Astrocyte of the spinal cord (primary cell): ENCODE measurements at regions not wholly inside any gene's neighbourhood (a gene's known extent, or its start where the extent isn't known, plus 50 kb on each side); places are given as distances from the start of the nearest gene placed in this dataset.
"Not testable (repeated sequence)": the region's sequence is repeated elsewhere in the genome, so short reads cannot be mapped to it uniquely, and the experiment has no call there.

Experiments used
- DNase-seq: peaks from one replicate; pipeline ENCODE4 v3.0.0; 2011; ENCODE audit warnings: low read depth, low spot score
- H3K4me3 ChIP-seq: 2 replicates; pipeline ENCODE4 v1.5.1; 2011; ENCODE audit warnings: low read depth, mild to moderate bottlenecking, low read length, moderate library complexity
- in situ Hi-C: cut with HindIII; loops from 2 replicates; pipeline ENCODE4 v1.10.0; 2017; ENCODE audit warnings: low sequenced_read_pairs
- TF ChIP-seq, protein P1 (sequence below): IDR thresholded peaks from 2 replicates; pipeline ENCODE4 v1.5.1; 2012; ENCODE audit warnings: low read depth, mild to moderate bottlenecking, low read length, inconsistent platforms

DNA sequence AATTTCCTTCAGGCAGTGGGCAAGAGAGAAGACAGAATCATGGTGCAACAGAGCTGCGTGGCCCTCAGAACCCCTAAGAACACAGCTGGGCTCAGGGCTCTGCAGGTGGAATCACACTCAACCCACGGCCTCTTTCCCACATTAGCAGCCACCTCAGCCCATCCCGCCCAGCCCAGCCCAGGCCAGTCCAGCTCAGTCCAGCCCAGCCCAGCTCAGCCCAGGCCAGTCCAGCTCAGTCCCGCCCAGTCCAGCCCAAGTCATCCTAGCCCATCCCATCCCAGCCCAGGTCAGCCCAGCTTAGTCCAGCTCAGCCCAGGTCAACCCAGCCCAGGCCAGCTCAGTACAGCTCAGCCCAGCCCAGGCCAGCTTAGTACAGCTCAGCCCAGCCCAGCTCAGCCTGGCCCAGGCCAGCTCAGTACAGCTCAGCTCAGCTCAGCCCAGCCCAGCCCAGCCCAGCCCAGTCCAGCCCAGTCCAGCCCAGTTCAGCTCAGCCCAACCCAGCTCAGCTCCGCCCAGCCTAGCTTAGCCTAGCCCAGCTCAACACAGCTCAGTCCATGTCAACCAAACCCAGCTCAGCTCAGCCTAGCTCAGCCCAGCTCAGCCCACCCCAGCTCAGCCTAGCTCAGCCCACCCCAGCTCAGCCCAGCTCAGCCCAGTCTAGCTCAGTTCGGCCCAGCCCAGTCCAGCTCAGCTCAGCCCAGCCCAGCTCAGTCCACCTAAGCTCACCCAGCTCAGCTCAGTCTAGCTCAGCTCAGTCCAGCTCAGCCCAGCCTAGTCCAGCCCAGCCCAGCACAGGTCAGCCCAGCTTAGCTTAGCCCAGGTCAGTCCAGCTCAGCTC, 183.1 kb downstream of the TMEM121 start:
- no peak overlapping the region for H3K4me3 ChIP-seq
- in situ Hi-C loops = no loop called here
- no peak for DNase-seq
- TF ChIP-seq, protein P1, sequence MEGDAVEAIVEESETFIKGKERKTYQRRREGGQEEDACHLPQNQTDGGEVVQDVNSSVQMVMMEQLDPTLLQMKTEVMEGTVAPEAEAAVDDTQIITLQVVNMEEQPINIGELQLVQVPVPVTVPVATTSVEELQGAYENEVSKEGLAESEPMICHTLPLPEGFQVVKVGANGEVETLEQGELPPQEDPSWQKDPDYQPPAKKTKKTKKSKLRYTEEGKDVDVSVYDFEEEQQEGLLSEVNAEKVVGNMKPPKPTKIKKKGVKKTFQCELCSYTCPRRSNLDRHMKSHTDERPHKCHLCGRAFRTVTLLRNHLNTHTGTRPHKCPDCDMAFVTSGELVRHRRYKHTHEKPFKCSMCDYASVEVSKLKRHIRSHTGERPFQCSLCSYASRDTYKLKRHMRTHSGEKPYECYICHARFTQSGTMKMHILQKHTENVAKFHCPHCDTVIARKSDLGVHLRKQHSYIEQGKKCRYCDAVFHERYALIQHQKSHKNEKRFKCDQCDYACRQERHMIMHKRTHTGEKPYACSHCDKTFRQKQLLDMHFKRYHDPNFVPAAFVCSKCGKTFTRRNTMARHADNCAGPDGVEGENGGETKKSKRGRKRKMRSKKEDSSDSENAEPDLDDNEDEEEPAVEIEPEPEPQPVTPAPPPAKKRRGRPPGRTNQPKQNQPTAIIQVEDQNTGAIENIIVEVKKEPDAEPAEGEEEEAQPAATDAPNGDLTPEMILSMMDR = no peak

- in situ Hi-C loops = no loop called here
- H3K4me3 ChIP-seq = no peak overlapping the region
- no peak for DNase-seq
- TF ChIP-seq, protein P1 = no peak
Measured at GRCh38 chr14:105710119-105711043, 184.0 kb downstream of the TMEM121 start.

- DNase-seq = no peak
- H3K4me3 ChIP-seq = no peak overlapping the region
- in situ Hi-C loops = no loop called here
- TF ChIP-seq, protein P1 = no peak
Measured at GRCh38 chr14:105711044-105711620, 184.7 kb downstream of the TMEM121 start.

DNA sequence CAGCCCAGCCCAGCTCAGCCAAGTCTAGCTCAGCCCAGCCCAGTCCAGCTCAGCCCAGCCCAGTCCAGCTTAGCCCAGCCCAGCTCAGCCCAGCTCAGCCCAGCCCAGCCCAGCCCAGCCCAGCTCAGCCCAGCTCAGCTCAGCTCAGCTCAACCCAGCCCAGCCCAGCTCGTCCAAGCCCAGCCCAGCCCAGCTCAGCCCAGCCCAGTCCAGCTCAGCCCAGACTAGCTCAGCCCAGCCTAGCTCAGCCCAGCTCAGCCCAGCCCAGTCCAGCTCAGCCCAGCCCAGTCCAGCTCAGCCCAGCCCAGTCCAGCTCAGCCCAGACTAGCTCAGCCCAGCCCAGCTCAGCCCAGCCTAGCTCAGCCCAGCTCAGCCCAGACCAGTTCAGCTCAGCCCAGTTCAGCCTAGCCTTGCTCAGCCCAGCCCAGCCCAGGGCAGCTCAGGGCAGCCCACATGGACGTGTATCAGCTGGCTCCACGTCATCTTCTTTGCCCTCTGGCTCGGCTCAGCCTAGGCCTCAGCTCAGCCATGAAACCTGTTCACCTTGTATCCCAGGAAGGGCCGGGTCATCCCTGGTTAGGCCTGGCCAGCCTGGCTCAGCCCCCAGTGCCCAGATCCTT, 185.6 kb downstream of the TMEM121 start:
- no peak overlapping the region for H3K4me3 ChIP-seq
- TF ChIP-seq, protein P1 = no peak
- in situ Hi-C loops = no loop called here
- DNase-seq = no peak

DNA sequence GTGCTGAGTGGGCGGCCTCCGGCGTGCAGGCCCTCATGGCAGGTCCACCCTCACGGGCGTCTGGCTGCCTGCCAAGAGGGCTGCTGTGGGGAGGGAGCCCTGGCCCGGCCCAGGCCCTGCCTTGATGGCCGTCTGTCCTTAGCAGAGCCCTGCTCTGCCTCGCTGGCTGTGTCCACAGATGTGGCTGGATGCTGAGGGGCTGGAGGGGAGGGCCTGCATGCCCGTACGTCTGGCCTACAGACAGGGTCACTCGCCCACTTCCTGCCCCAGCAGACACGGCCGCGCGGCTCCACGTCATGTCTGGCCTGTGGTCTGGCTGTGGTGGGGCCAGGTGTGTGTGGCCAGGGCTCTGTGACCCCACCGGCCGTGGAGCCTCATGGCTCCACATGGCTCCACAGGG, 186.3 kb downstream of the TMEM121 start:
- DNase-seq, H3K4me3 ChIP-seq, in situ Hi-C loops: not testable (repeated sequence)

DNA sequence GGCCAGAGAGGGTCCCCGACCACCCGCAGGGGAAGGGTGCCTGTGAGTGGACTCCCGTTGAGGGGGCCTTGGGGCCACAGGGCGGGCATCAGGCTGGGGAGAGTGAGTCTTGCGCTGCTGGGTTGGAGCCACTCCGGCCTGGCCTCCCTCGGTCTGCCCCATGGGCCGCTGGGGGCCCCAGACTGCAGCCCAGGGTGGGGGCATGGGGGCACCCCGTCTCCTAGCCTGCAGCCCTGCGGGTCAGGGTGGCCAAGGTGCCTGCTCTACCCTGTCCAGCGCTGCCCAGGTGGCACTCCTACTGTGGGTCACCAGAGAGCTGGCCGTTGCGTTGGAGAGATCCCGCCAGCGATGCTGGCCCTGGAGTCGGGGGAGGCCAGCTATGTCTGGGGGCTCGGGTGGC, 186.8 kb downstream of the TMEM121 start:
- H3K4me3 ChIP-seq, in situ Hi-C loops, DNase-seq: not testable (repeated sequence)

DNA sequence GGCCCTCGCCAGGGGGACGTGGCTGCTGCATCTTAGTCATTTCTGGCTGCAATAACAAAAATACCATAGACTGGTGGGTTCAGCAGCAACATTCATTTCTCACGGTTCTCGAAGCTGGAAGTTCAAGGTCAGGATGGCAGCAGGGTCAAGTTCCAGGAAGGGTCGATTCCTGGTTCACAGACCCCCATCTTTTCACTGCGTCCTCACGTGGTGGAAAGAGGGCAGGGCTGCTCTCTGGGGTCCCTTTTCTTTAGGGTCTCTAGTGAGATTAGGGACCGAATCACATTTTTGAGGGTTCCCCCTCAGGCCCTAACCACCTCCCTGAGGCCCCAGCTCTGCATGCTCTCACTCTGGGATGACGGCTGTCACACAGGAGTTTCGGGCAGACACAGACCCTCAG, 187.5 kb downstream of the TMEM121 start:
- H3K4me3 ChIP-seq, in situ Hi-C loops, DNase-seq: not testable (repeated sequence)

- in situ Hi-C loops, DNase-seq, H3K4me3 ChIP-seq: not testable (repeated sequence)
Measured at GRCh38 chr14:105718787-105719186, 192.4 kb downstream of the TMEM121 start.

- DNase-seq, in situ Hi-C loops, H3K4me3 ChIP-seq: not testable (repeated sequence)
Measured at GRCh38 chr14:105720106-105720505, 193.7 kb downstream of the TMEM121 start.

DNA sequence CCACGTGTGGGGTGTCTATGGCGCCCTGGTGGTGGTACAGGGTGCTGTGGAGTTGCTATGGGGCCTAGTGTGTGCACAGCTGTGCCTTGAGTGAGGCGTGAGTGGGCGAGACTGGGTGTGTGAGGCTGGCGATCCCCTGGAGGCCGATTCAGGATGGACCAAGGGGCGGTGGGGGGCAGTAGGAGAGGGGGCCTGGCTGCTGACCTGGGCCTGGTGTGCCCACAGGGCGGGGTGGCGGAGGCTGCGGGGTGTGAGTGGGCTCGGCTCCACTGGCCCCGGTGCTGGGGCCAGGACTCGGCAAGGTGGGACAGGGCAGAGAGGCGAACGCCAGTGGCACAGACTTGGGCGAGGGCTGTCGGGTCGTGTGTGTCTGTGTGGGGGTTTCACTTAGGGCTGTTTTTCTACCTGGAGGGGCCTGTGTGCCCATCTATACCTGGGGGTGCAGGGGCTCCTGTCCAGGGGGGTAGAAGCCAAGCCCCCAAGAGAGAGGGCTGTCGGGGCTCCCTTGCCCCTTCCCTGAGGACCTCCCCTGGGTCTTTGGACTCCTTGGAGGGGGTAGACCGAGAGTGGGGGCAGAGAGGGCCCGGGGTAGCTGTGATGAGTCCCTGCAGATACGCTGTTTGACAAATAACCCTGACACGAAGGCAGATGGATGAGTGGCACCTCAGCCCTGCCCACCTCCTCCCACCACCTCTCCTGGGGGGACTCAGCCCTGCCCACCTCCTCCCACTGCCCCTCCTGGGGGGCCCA, 194.6 kb downstream of the TMEM121 start:
- DNase-seq, H3K4me3 ChIP-seq, in situ Hi-C loops: not testable (repeated sequence)

DNA sequence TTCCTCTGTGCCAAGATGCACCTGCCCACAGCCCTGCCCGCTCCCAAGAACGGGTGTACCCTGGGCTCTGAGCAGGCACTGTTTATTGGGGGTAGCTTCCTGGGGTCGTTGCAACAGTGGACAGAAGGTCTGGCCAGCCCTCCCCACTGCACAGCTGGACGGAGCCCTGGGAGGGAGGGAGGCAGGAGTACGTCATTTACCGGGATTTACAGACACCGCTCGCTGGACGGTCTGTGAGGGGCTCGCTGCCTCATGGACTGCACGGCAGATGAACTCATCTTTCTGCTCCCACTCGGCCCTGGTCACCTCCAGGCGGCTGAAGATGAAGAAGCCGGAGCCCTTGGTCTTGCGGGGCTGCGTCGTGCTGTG, 195.2 kb downstream of the TMEM121 start:
- DNase-seq, in situ Hi-C loops, H3K4me3 ChIP-seq: not testable (repeated sequence)
